GM23248 (cell line): ENCODE measurements at regions not wholly inside any gene's neighbourhood (a gene's known extent, or its start where the extent isn't known, plus 50 kb on each side); places are given as distances from the start of the nearest gene placed in this dataset.

Experiments used
- DNase-seq: peaks from one replicate; pipeline ENCODE4 v3.0.0-alpha.2; 2015
- H2AFZ ChIP-seq: fragments of 200-600 bp; sonication (generic); 2 replicates; pipeline ENCODE4 v1.6.1; 2016; ENCODE audit warnings: antibody characterized with exemption
- H3F3A ChIP-seq: fragments of 200-600 bp; sonication (generic); 2 replicates; pipeline ENCODE4 v1.6.1; 2016; ENCODE audit warnings: mild to moderate bottlenecking, antibody characterized with exemption, mixed run types; ENCODE audit not compliant: insufficient read depth
- H3K27ac ChIP-seq: fragments of 200-600 bp; sonication (generic); 2 replicates; pipeline ENCODE4 v1.5.1; 2016; ENCODE audit warnings: mild to moderate bottlenecking
- H3K27me3 ChIP-seq: fragments of 200-600 bp; sonication (generic); replicated peaks from 2 replicates; pipeline ENCODE4 v1.6.1; 2016; ENCODE audit warnings: mild to moderate bottlenecking; ENCODE audit not compliant: insufficient read depth
- H3K36me3 ChIP-seq: fragments of 200-600 bp; sonication (generic); 2 replicates; pipeline ENCODE4 v1.6.1; 2016; ENCODE audit warnings: low read depth, mild to moderate bottlenecking
- H3K4me1 ChIP-seq: fragments of 200-600 bp; sonication (generic); 2 replicates; pipeline ENCODE4 v1.6.1; 2016; ENCODE audit warnings: mild to moderate bottlenecking; ENCODE audit not compliant: insufficient read depth
- H3K4me2 ChIP-seq: fragments of 200-600 bp; sonication (generic); one replicate; pipeline ENCODE4 v1.6.1; 2016; ENCODE audit warnings: mild to moderate bottlenecking; ENCODE audit not compliant: unreplicated experiment
- H3K4me3 ChIP-seq: fragments of 200-600 bp; sonication (generic); 2 replicates; pipeline ENCODE4 v1.5.1; 2016; ENCODE audit warnings: mild to moderate bottlenecking
- H3K79me2 ChIP-seq: fragments of 200-600 bp; sonication (generic); 2 replicates; pipeline ENCODE4 v1.6.1; 2016; ENCODE audit warnings: mild to moderate bottlenecking; ENCODE audit not compliant: insufficient read depth
- H3K9ac ChIP-seq: fragments of 200-600 bp; sonication (generic); 2 replicates; pipeline ENCODE4 v1.6.1; 2016; ENCODE audit warnings: mild to moderate bottlenecking
- H3K9me2 ChIP-seq: fragments of 200-600 bp; sonication (generic); 2 replicates; pipeline ENCODE4 v1.6.1; 2016; ENCODE audit warnings: mixed run types, mild to moderate bottlenecking, moderate library complexity; ENCODE audit not compliant: insufficient read depth
- H3K9me3 ChIP-seq: fragments of 200-600 bp; sonication (generic); one replicate; pipeline ENCODE4 v1.6.1; 2017; ENCODE audit warnings: low read depth
- H4K20me1 ChIP-seq: fragments of 200-600 bp; sonication (generic); 2 replicates; pipeline ENCODE4 v1.6.0; 2016; ENCODE audit not compliant: insufficient read depth
- EZH2 ChIP-seq: fragments of 200-600 bp; sonication (generic); IDR thresholded peaks from 2 replicates; pipeline ENCODE4 v1.6.1; 2018; ENCODE audit warnings: antibody characterized with exemption, mild to moderate bottlenecking; ENCODE audit not compliant: insufficient read depth, poor library complexity, severe bottlenecking
- EZH2phosphoT487 ChIP-seq: fragments of 200-600 bp; sonication (generic); IDR thresholded peaks from 2 replicates; pipeline ENCODE4 v1.6.1; 2018; ENCODE audit warnings: antibody characterized with exemption, moderate library complexity, mild to moderate bottlenecking, low read depth; ENCODE audit not compliant: insufficient read depth
- WGBS, 2 experiments: methylation state at CpG; one replicate each; pipeline ENCODE4 v1.1.6; 2015 to 2017; ENCODE audit warnings: low lambda C conversion rate in 2 of 2, low coverage in 1 of 2; ENCODE audit errors: missing lambda C conversion rate in 2 of 2; 5-methylcytosine and 5-hydroxymethylcytosine counted together
- in situ Hi-C: fragments of 300-500 bp; cut with MboI; formaldehyde crosslinking; loops from 2 replicates; pipeline ENCODE4 v1.15.0; 2020

GRCh38 chr4:11038926-11039325, 354.4 kb upstream of the CLNK start:
- Histone ChIP-seq H3K79me2 (no peaks in the 10 kb centered on the region), H3K27me3 (no peaks in the 10 kb centered on the region), H3K36me3 (no peaks in the 10 kb centered on the region), H3K9me2 (no peaks in the 10 kb centered on the region), H2AFZ (no peak overlapping the region), H3K4me3 (no peak overlapping the region), H3K9ac (no peak overlapping the region), H3F3A (no peaks in the 10 kb centered on the region), H3K4me2 (no peak overlapping the region), H4K20me1 (no peaks in the 10 kb centered on the region), H3K27ac (no peak overlapping the region), H3K4me1 (no peaks in the 10 kb centered on the region), H3K9me3 (no peaks in the 10 kb centered on the region)
- WGBS, 2 experiments: 12 to 14% methylated on average over 4 of the region's 4 CpGs
- no peak for TF ChIP-seq EZH2phosphoT487
- no peak for TF ChIP-seq EZH2
- no peak for DNase-seq
- in situ Hi-C loops: no loop called here

GRCh38 chr4:11037637-11038036, 353.1 kb upstream of the CLNK start:
- no peak for DNase-seq
- Histone ChIP-seq H2AFZ (no peak overlapping the region), H3K27me3 (no peaks in the 10 kb centered on the region), H3F3A (no peaks in the 10 kb centered on the region), H3K4me2 (no peak overlapping the region), H3K4me1 (no peaks in the 10 kb centered on the region), H3K9ac (no peak overlapping the region), H3K36me3 (no peaks in the 10 kb centered on the region), H3K9me2 (no peaks in the 10 kb centered on the region), H3K79me2 (no peaks in the 10 kb centered on the region), H3K9me3 (no peaks in the 10 kb centered on the region), H3K27ac (no peak overlapping the region), H4K20me1 (no peaks in the 10 kb centered on the region; the same call in 1 of the 2 replicates), H3K4me3 (no peak overlapping the region)
- WGBS, 2 experiments: 11 to 18% methylated on average over 1 of the region's 1 CpG
- in situ Hi-C loops: no loop called here
- no peak for TF ChIP-seq EZH2
- no peak for TF ChIP-seq EZH2phosphoT487

- no peaks in the 10 kb centered on the region for H3K27me3 ChIP-seq
- H4K20me1 ChIP-seq: no peaks in the 10 kb centered on the region; the same call in 1 of the 2 replicates
- H3K4me2 ChIP-seq: no peak overlapping the region
- no peak overlapping the region for H3K9ac ChIP-seq
- no peaks in the 10 kb centered on the region for H3F3A ChIP-seq
- H3K4me1 ChIP-seq: no peaks in the 10 kb centered on the region
- H3K36me3 ChIP-seq: no peaks in the 10 kb centered on the region
- H2AFZ ChIP-seq: no peak overlapping the region
- H3K9me3 ChIP-seq: no peaks in the 10 kb centered on the region
- no peak for TF ChIP-seq EZH2phosphoT487
- no peak for TF ChIP-seq EZH2
- 10 to 26% methylated on average over 3 of the region's 3 CpGs for WGBS, 2 experiments
- no peak overlapping the region for H3K27ac ChIP-seq
- in situ Hi-C loops: no loop called here
- no peak for DNase-seq
- H3K79me2 ChIP-seq: no peaks in the 10 kb centered on the region
- no peak overlapping the region for H3K4me3 ChIP-seq
- H3K9me2 ChIP-seq: no peaks in the 10 kb centered on the region
Observed at GRCh38 chr4:11028334-11028733, 343.8 kb upstream of the CLNK start.

- no peaks in the 10 kb centered on the region for H3K36me3 ChIP-seq
- H3K79me2 ChIP-seq: no peaks in the 10 kb centered on the region
- H3K4me1 ChIP-seq: no peaks in the 10 kb centered on the region
- H2AFZ ChIP-seq: no peak overlapping the region
- H3K9me3 ChIP-seq: no peaks in the 10 kb centered on the region
- no peak for DNase-seq
- in situ Hi-C loops: no loop called here
- H3K9me2 ChIP-seq: no peaks in the 10 kb centered on the region
- no peaks in the 10 kb centered on the region for H3F3A ChIP-seq
- H4K20me1 ChIP-seq: no peaks in the 10 kb centered on the region
- H3K4me2 ChIP-seq: no peak overlapping the region
- TF ChIP-seq EZH2phosphoT487 (no peak), EZH2 (no peak)
- no peaks in the 10 kb centered on the region for H3K27me3 ChIP-seq
- H3K27ac ChIP-seq: no peak overlapping the region
- H3K9ac ChIP-seq: no peak overlapping the region
- WGBS, 2 experiments: 10 to 11% methylated on average over 3 of the region's 3 CpGs
- no peak overlapping the region for H3K4me3 ChIP-seq
Observed at GRCh38 chr4:11021333-11021732, 336.8 kb upstream of the CLNK start.
